A673 (cell line): ENCODE measurements at regions not wholly inside any gene's neighbourhood (a gene's known extent, or its start where the extent isn't known, plus 50 kb on each side); places are given as distances from the start of the nearest gene placed in this dataset.

Experiments
- BruUV-seq: library from RNA; stranded (reverse); fragments of 400-500 nt; replicated peaks from 2 replicates; lab custom pipeline; 2021; lab: Mats Ljungman, UMichigan
- CTCF ChIA-PET: fragments of 300-600 bp; sonication (Branson Sonifier 250); formaldehyde crosslinking; loops from one replicate; lab custom pipeline; 2022; ENCODE audit warnings: antibody characterized with exemption; lab: Charles Lee
- POLR2A ChIA-PET: fragments of 300-600 bp; sonication (Branson Sonifier 250); formaldehyde crosslinking; loops from one replicate; lab custom pipeline; 2022; ENCODE audit warnings: antibody characterized with exemption; ENCODE audit not compliant: low non-redundant PET; lab: Charles Lee
- DNase-seq: peaks from one replicate; pipeline ENCODE4 v3.0.0-alpha.2; 2015; ENCODE audit warnings: low spot score
- H3K27ac ChIP-seq: fragments of 200-600 bp; sonication (generic); 2 replicates; pipeline ENCODE4 v1.5.1; 2016; ENCODE audit warnings: mixed run types, low read depth, mild to moderate bottlenecking, mixed read lengths, antibody characterized with exemption, low read length; ENCODE audit not compliant: poor library complexity, severe bottlenecking
- H3K27me3 ChIP-seq: fragments of 200-600 bp; sonication (generic); replicated peaks from 2 replicates; pipeline ENCODE4 v1.6.1; 2017; ENCODE audit warnings: mixed run types, low read depth, mild to moderate bottlenecking, mixed read lengths, antibody characterized with exemption, low read length; ENCODE audit not compliant: insufficient read depth, poor library complexity
- H3K36me3 ChIP-seq: fragments of 200-600 bp; sonication (generic); 2 replicates; pipeline ENCODE4 v1.6.1; 2016; ENCODE audit warnings: mixed run types, mild to moderate bottlenecking, mixed read lengths, antibody characterized with exemption, low read length; ENCODE audit not compliant: insufficient read depth, poor library complexity, severe bottlenecking
- H3K4me1 ChIP-seq: fragments of 200-600 bp; sonication (generic); 2 replicates; pipeline ENCODE4 v1.6.1; 2017; ENCODE audit warnings: mixed run types, mild to moderate bottlenecking, mixed read lengths, antibody characterized with exemption, low read length; ENCODE audit not compliant: insufficient read depth, poor library complexity, severe bottlenecking
- H3K4me3 ChIP-seq: fragments of 200-600 bp; sonication (generic); 2 replicates; pipeline ENCODE4 v1.5.1; 2016; ENCODE audit warnings: low read depth, mixed run types, mild to moderate bottlenecking, mixed read lengths, low read length; ENCODE audit not compliant: poor library complexity, severe bottlenecking
- H3K9me3 ChIP-seq: fragments of 200-600 bp; sonication (generic); 2 replicates; pipeline ENCODE4 v1.6.1; 2016; ENCODE audit warnings: mixed run types, low read depth, mild to moderate bottlenecking, mixed read lengths, antibody characterized with exemption, low read length; ENCODE audit not compliant: poor library complexity, severe bottlenecking
- EZH2 ChIP-seq: fragments of 200-600 bp; sonication (generic); IDR thresholded peaks from 2 replicates; pipeline ENCODE4 v1.6.1; 2017; ENCODE audit warnings: borderline replicate concordance, low read depth, mild to moderate bottlenecking, mixed read lengths, antibody characterized with exemption, low read length; ENCODE audit not compliant: poor library complexity, severe bottlenecking
- intact Hi-C: fragments of 100-400 bp; cut with micrococcal nuclease; formaldehyde crosslinking; loops from one replicate; pipeline ENCODE4 v1.10.0; 2022; ENCODE audit not compliant: unreplicated experiment
- TF ChIP-seq, protein P1 (sequence below): fragments of 300-800, 200-600 bp; sonication (generic); conservative IDR thresholded peaks from 2 replicates; pipeline ENCODE4 v1.5.1; 2017; ENCODE audit warnings: low read depth, mild to moderate bottlenecking, antibody characterized with exemption, low read length, moderate library complexity, mixed read lengths

DNA sequence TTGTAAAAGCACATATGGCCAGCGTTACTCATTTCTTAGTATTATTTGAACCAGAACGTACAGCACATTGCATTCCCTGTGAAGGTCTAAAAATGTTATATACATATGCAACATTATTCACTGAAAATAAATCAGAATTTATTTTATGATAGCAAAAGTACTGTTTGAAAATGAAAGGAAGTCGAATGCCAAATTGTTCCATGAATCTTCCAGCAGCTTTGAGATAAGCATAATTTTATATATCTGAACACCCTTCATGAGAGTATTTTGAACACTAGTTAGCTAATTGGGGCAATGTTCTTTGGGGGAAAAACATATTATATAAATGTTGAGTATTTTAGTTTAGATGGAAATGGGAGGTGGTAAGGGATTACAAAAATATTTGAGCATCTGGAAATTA, 300.7 kb upstream of the SYT1 start:
- intact Hi-C loops: loop anchor here (10.0 kb wide), 1 partner anchor 301 kb away; the partner anchor contains the start of gene SYT1
- TF ChIP-seq, protein P1, sequence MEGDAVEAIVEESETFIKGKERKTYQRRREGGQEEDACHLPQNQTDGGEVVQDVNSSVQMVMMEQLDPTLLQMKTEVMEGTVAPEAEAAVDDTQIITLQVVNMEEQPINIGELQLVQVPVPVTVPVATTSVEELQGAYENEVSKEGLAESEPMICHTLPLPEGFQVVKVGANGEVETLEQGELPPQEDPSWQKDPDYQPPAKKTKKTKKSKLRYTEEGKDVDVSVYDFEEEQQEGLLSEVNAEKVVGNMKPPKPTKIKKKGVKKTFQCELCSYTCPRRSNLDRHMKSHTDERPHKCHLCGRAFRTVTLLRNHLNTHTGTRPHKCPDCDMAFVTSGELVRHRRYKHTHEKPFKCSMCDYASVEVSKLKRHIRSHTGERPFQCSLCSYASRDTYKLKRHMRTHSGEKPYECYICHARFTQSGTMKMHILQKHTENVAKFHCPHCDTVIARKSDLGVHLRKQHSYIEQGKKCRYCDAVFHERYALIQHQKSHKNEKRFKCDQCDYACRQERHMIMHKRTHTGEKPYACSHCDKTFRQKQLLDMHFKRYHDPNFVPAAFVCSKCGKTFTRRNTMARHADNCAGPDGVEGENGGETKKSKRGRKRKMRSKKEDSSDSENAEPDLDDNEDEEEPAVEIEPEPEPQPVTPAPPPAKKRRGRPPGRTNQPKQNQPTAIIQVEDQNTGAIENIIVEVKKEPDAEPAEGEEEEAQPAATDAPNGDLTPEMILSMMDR: no peak
- no peak for TF ChIP-seq EZH2
- Histone ChIP-seq H3K27ac (peak overlapping the region; percentile 1), H3K27me3 (no peaks in the 10 kb centered on the region), H3K4me1 (peaks cover 47% of the 10 kb centered on the region), H3K9me3 (no peaks in the 10 kb centered on the region), H3K36me3 (no peaks in the 10 kb centered on the region), H3K4me3 (no peak overlapping the region)
- BruUV-seq: no TSS peak
- ChIA-PET CTCF (no interaction called here), POLR2A (no interaction called here)
- DNase-seq: no peak

DNA sequence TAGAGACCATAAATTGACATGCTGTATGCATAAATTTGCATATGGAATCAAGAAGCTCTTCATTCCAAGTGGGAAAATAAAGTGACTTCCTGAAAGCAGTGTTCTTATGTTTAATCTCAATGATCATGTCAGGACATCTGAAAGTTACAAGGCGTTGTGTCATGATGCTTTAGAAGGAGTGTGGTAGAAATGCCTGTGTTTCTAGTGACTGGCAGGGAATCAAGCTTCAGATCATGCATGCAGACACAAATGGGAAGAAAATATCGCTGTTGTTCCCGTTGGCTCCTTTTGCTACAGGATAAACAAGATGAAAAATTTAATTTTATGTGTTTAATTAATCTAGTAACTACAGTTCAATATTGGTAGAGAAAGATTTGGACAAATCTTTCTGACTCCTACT, 298.1 kb upstream of the SYT1 start:
- intact Hi-C loops: loop anchor here (10.0 kb wide), 1 partner anchor 298 kb away; the partner anchor contains the start of gene SYT1
- Histone ChIP-seq H3K4me1 (peaks cover 37% of the 10 kb centered on the region), H3K4me3 (no peak overlapping the region), H3K27ac (no peak overlapping the region), H3K27me3 (no peaks in the 10 kb centered on the region), H3K9me3 (no peaks in the 10 kb centered on the region), H3K36me3 (no peaks in the 10 kb centered on the region)
- no TSS peak for BruUV-seq
- TF ChIP-seq EZH2: no peak
- TF ChIP-seq, protein P1: no peak
- CTCF ChIA-PET: no interaction called here
- DNase-seq: no peak
- POLR2A ChIA-PET: no interaction called here

DNA sequence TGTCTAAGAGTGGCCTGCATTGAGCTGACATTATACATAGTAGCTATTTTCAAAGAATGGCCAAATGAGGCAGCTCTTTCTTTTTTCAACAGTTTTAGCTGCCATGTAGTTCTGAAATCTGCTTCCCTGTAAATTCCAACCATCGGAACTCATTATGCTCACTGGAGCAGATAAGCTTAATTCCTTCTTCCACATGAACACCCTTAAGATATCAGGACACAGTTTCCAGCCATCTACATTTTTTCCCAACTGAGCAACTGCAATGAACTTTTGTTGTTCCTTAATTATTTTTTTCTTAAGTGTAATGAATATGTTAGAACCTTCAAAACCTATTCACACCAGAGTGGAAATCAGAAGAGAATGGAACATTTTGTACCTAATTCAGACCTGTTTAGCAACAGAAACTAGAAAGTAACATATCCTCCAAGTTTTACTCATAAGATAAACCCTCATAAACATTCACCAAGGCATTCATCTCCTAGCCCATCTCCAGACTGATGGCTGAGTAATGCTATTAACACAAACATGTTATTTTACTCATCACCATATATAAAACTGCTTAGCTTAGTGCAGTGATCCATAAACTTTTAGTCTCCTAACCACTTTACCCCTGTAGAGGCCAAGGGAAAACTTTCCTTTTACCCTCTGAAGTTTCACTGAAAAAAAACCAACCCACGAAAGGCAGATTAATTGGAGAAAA, 296.1 kb upstream of the SYT1 start:
- Histone ChIP-seq H3K9me3 (no peaks in the 10 kb centered on the region), H3K27ac (peak overlapping the region; percentile 48), H3K27me3 (no peaks in the 10 kb centered on the region), H3K36me3 (no peaks in the 10 kb centered on the region), H3K4me3 (no peak overlapping the region), H3K4me1 (peaks cover 22% of the 10 kb centered on the region)
- TF ChIP-seq, protein P1: no peak
- TF ChIP-seq EZH2: no peak
- intact Hi-C loops: loop anchor here (10.0 kb wide), 1 partner anchor 296 kb away; the partner anchor contains the start of gene SYT1
- ChIA-PET CTCF (no interaction called here), POLR2A (no interaction called here)
- BruUV-seq: no TSS peak
- DNase-seq: peak; percentile 35
